PFSK-1 (cell line): ENCODE measurements at regions not wholly inside any gene's neighbourhood (a gene's known extent, or its start where the extent isn't known, plus 50 kb on each side); places are given as distances from the start of the nearest gene placed in this dataset.

ENCODE experiments used
- POLR2AphosphoS5 ChIP-seq: IDR thresholded peaks from 2 replicates; pipeline ENCODE4 v1.6.1; 2012; ENCODE audit warnings: low read depth, mild to moderate bottlenecking, control low read depth, low read length, moderate library complexity
- TAF1 ChIP-seq: IDR thresholded peaks from 2 replicates; pipeline ENCODE4 v1.6.1; 2012; ENCODE audit warnings: low read length, control low read depth, borderline replicate concordance; ENCODE audit not compliant: insufficient read depth

DNA sequence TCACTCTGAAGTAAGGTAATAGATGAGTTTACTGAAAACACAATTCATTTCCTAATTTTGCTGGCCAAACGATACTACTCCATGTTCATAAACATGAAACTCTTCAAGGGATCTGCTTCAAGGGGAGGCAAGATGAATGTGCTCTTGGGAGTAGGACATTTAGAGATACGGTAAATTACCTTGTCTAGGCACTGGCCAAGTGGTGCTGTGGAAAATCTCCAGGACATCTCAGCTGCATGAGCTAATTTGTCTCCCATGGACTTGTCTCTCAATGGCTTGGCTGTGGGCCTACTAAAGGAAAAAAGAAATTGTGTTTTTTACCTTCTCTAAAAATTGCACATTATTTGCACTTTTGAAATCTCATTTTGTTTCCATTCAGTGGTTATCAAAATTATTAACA is 780.6 kb downstream of the LTN1 start:
- TF ChIP-seq POLR2AphosphoS5 (no peak), TAF1 (no peak)
